Neural cell (in vitro differentiated cells): ENCODE measurements at regions not wholly inside any gene's neighbourhood (a gene's known extent, or its start where the extent isn't known, plus 50 kb on each side); places are given as distances from the start of the nearest gene placed in this dataset.

Experiments
- CTCF ChIP-seq: fragments of 450-650 bp; IDR thresholded peaks from 2 replicates; pipeline ENCODE4 v1.5.1; 2014; ENCODE audit warnings: antibody characterized with exemption, mild to moderate bottlenecking, moderate library complexity; ENCODE audit not compliant: poor library complexity, severe bottlenecking
- EP300 ChIP-seq: fragments of 450-650 bp; conservative IDR thresholded peaks from 2 replicates; pipeline ENCODE4 v1.6.1; 2014; ENCODE audit warnings: antibody characterized with exemption, mild to moderate bottlenecking, moderate library complexity; ENCODE audit not compliant: poor library complexity, severe bottlenecking
- EZH2 ChIP-seq: fragments of 200-600, 300-800 bp; shearing (Covaris generic), sonication (generic); IDR thresholded peaks from 2 replicates; pipeline ENCODE4 v1.6.1; 2014; ENCODE audit warnings: antibody characterized with exemption, low read length, borderline replicate concordance, mild to moderate bottlenecking; ENCODE audit not compliant: insufficient read depth, poor library complexity, severe bottlenecking
- MXI1 ChIP-seq: fragments of 450-650 bp; conservative IDR thresholded peaks from 2 replicates; pipeline ENCODE4 v1.6.1; 2014; ENCODE audit warnings: antibody characterized with exemption, mild to moderate bottlenecking; ENCODE audit not compliant: poor library complexity, severe bottlenecking
- POLR2AphosphoS5 ChIP-seq: IDR thresholded peaks from 2 replicates; pipeline ENCODE4 v1.6.1; 2012
- RAD21 ChIP-seq: fragments of 450-650 bp; conservative IDR thresholded peaks from 2 replicates; pipeline ENCODE4 v1.6.1; 2014; ENCODE audit warnings: antibody characterized with exemption, mild to moderate bottlenecking, moderate library complexity
- REST ChIP-seq: IDR thresholded peaks from 2 replicates; pipeline ENCODE4 v1.6.1; 2012; ENCODE audit warnings: borderline replicate concordance
- SMC3 ChIP-seq: fragments of 450-650 bp; conservative IDR thresholded peaks from 2 replicates; pipeline ENCODE4 v1.6.1; 2014; ENCODE audit warnings: antibody characterized with exemption, mild to moderate bottlenecking, moderate library complexity; ENCODE audit not compliant: poor library complexity
- TAF1 ChIP-seq: IDR thresholded peaks from 2 replicates; pipeline ENCODE4 v1.6.1; 2012; ENCODE audit warnings: low read depth

GRCh38 chr2:195579776-195580555 is 77.1 kb upstream of the SLC39A10 start:
- no peak for TF ChIP-seq POLR2AphosphoS5
- no peak for TF ChIP-seq CTCF
- TF ChIP-seq MXI1 = no peak
- no peak for TF ChIP-seq EZH2
- no peak for TF ChIP-seq REST
- no peak for TF ChIP-seq RAD21
- TF ChIP-seq TAF1 = no peak
- no peak for TF ChIP-seq EP300
- TF ChIP-seq SMC3 = no peak
